Spleen (tissue), 7 donors: ENCODE measurements at regions not wholly inside any gene's neighbourhood (a gene's known extent, or its start where the extent isn't known, plus 50 kb on each side); places are given as distances from the start of the nearest gene placed in this dataset.

Source experiments
- POLR2A ChIP-seq, 3 donors: fragments of 450-650 bp; IDR thresholded peaks; one replicate each; pipeline ENCODE4 v1.5.1; 2017; ENCODE audit warnings: antibody characterized with exemption in 3 of 3, mild to moderate bottlenecking in 1 of 3
- POLR2AphosphoS5 ChIP-seq, 3 donors: sonication (generic); formaldehyde crosslinking; IDR thresholded peaks; one replicate each; pipeline ENCODE4 v1.5.1; 2017; ENCODE audit warnings: antibody characterized with exemption in 3 of 3
- TF ChIP-seq, protein P1 (sequence below), 11 experiments: fragments of 200-600 bp in 7 of 11; fragments of 450-650 bp in 4 of 11; sonication (generic) in 4 of 11; IDR thresholded peaks in 8 of 11; conservative IDR thresholded peaks in 3 of 11; 1 replicate in 7 of 11; 2 replicates in 4 of 11; pipeline versions ENCODE4 v1.4.0 to v1.8.0; 2016 to 2021; ENCODE audit warnings: antibody characterized with exemption in 11 of 11, inconsistent platforms in 4 of 11, mild to moderate bottlenecking in 1 of 11
- donor health status: DM: no; HTN: no; CAD: no; lungs with moderate emphysema.
- donor health status: DM: no; HTN: no; CAD: no.
- donor health status: DM: no; HTN: no; CAD: no.

DNA sequence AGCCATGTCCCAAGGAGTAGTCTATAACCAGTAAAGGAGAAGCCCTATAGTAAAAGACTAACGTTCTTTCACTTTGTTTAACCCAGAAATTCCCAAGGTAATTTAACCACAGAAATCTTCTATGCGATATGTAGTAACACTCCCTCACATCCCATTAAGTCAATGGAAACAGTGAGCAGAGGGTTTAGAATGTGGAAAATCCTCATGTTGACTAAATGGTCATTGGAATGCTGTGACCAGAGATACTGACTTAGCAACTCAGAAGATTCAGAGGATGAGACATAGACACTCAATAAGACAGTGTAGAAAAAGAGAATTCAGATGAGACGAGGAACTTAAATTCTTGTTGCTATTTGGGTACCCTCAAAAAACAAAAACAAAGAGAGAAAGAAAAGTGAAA lies 562.2 kb upstream of the NOX3 start:
- no peak for TF ChIP-seq POLR2A (IDR thresholded peaks at IDR 0.05)
- TF ChIP-seq, protein P1, sequence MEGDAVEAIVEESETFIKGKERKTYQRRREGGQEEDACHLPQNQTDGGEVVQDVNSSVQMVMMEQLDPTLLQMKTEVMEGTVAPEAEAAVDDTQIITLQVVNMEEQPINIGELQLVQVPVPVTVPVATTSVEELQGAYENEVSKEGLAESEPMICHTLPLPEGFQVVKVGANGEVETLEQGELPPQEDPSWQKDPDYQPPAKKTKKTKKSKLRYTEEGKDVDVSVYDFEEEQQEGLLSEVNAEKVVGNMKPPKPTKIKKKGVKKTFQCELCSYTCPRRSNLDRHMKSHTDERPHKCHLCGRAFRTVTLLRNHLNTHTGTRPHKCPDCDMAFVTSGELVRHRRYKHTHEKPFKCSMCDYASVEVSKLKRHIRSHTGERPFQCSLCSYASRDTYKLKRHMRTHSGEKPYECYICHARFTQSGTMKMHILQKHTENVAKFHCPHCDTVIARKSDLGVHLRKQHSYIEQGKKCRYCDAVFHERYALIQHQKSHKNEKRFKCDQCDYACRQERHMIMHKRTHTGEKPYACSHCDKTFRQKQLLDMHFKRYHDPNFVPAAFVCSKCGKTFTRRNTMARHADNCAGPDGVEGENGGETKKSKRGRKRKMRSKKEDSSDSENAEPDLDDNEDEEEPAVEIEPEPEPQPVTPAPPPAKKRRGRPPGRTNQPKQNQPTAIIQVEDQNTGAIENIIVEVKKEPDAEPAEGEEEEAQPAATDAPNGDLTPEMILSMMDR (IDR thresholded peaks at IDR 0.05 in 8 of 11, conservative IDR thresholded peaks at IDR 0.05 in 3 of 11): no peak
- TF ChIP-seq POLR2AphosphoS5 (IDR thresholded peaks at IDR 0.05): no peak
